AG04449 (cell line): ENCODE measurements at regions not wholly inside any gene's neighbourhood (a gene's known extent, or its start where the extent isn't known, plus 50 kb on each side); places are given as distances from the start of the nearest gene placed in this dataset.

ENCODE experiments used
- CTCF ChIA-PET: fragments of 350-600 bp; formaldehyde crosslinking; extraction: SDS; loops from one replicate; lab custom pipeline; 2021; ENCODE audit warnings: antibody characterized with exemption; lab: Yijun Ruan, JAX
- POLR2A ChIA-PET: fragments of 400-600, 350-600 bp; formaldehyde crosslinking; extraction: SDS; loops from one replicate; lab custom pipeline; 2020; ENCODE audit warnings: antibody characterized with exemption, inconsistent platforms; lab: Yijun Ruan, JAX
- DNase-seq: peaks from one replicate; pipeline ENCODE4 v3.0.0-alpha.2; 2010; ENCODE audit warnings: low read depth, low spot score
- H3K4me3 ChIP-seq: 2 replicates; pipeline ENCODE4 v1.5.1; 2011; ENCODE audit warnings: low read depth, mild to moderate bottlenecking, control low read depth, low read length
- TF ChIP-seq, protein P1 (sequence below): IDR thresholded peaks from one replicate; pipeline ENCODE4 v1.5.1; 2011; ENCODE audit warnings: mild to moderate bottlenecking, moderate library complexity, low read length, control low read depth, inconsistent platforms; ENCODE audit not compliant: insufficient read depth; ENCODE audit errors: missing control alignments

DNA sequence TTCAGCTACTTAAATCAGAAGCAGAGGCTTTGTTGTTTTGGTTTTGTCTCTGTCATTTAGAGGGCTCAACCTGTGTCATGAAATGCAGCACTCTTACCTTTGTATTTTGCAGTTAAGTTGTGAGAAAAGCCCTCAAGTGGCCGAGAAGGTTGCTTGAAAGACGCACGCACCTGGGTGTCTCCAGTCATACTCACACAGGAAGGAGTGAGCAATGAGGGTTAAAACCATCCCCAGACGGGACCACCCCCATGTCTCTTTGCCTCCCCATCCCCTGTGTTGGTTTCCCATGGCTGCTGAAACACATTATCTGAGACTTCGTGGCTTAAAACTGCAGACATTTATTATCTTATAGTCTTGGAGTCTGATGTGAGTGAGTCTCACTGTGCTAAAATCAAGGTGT, 376.1 kb upstream of the CFAP20DC start:
- CTCF ChIA-PET = interaction anchor here (1.0 kb wide), 1 partner anchor 11 kb away, joined by 3 read pairs; no protein-coding TSS in a partner anchor
- H3K4me3 ChIP-seq = no peak overlapping the region
- POLR2A ChIA-PET = no interaction called here
- TF ChIP-seq, protein P1, sequence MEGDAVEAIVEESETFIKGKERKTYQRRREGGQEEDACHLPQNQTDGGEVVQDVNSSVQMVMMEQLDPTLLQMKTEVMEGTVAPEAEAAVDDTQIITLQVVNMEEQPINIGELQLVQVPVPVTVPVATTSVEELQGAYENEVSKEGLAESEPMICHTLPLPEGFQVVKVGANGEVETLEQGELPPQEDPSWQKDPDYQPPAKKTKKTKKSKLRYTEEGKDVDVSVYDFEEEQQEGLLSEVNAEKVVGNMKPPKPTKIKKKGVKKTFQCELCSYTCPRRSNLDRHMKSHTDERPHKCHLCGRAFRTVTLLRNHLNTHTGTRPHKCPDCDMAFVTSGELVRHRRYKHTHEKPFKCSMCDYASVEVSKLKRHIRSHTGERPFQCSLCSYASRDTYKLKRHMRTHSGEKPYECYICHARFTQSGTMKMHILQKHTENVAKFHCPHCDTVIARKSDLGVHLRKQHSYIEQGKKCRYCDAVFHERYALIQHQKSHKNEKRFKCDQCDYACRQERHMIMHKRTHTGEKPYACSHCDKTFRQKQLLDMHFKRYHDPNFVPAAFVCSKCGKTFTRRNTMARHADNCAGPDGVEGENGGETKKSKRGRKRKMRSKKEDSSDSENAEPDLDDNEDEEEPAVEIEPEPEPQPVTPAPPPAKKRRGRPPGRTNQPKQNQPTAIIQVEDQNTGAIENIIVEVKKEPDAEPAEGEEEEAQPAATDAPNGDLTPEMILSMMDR = no peak
- DNase-seq = no peak

GRCh38 chr3:59425371-59425770, 375.5 kb upstream of the CFAP20DC start:
- ChIA-PET POLR2A (interaction anchor here (0.9 kb wide), 1 partner anchor 13 kb away, joined by 3 read pairs; no protein-coding TSS in a partner anchor), CTCF (interaction anchor here (1.0 kb wide), 1 partner anchor 11 kb away, joined by 3 read pairs; no protein-coding TSS in a partner anchor)
- TF ChIP-seq, protein P1 = no peak
- no peak overlapping the region for H3K4me3 ChIP-seq
- no peak for DNase-seq

DNA sequence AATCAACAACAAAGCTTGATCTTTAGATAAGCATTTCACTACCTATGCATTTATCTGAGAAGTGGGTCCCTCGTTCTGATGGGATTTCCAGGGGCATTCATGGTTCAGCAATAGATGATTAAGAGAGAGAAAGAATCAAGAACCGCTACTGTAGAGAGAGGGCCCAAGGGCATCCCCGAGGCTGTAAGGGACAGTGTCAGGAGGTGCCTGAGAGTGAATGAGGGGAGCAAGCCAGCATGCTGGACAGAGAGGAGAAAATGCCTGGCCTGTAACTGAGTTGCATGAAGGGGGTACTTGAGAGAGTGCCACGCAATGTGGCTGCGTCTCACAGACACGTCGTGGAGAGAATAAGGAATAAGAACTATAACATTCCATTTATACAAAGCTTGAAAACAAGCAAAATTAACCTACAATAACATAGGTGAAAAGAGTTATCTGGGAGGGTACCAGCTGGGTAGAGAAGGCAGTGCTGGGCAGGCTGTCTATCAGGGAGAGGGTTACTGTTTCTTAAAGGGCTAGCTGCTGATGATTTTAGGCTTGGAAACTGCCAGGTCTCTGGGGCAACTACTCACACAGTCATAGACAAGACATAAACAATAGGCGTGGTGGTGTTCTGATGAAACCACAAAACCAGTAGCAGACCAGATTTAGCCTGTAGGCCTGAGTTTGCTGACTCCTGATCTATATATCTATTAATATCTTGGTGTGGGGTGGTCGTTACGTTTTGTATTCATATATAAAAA, 374.6 kb upstream of the CFAP20DC start:
- TF ChIP-seq, protein P1 = no peak
- DNase-seq = no peak
- no peak overlapping the region for H3K4me3 ChIP-seq
- ChIA-PET CTCF (no interaction called here), POLR2A (interaction anchor here (0.9 kb wide), 1 partner anchor 12 kb away, joined by 3 read pairs; no protein-coding TSS in a partner anchor)

DNA sequence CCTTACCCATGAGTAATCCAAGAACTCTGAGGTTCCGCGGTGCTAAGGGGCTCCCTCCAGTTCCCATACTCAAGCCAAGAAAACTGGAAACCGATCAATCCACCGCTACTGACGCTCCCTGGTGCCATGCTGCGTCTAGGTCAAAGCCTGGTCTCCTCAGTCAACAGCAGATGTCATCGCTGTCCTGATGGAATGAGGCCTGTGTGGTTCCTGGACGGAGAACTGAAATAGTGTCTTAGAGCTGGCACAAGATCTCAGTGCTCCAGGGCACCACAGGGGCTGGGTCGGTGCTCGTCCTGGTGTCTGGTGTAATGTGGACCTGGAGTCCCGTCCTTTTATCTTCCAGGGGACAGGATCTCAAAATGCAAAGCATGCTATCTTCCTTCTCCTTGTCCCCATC, 373.9 kb upstream of the CFAP20DC start:
- POLR2A ChIA-PET = no interaction called here

GRCh38 chr3:59422312-59422711, 372.5 kb upstream of the CFAP20DC start:
- no peak overlapping the region for H3K4me3 ChIP-seq
- POLR2A ChIA-PET = no interaction called here
- TF ChIP-seq, protein P1 = no peak
- CTCF ChIA-PET = no interaction called here
- DNase-seq = no peak

More for the DNA sequence above, 373.9 kb upstream of the CFAP20DC start:
- no peak for DNase-seq
- CTCF ChIA-PET = interaction anchor here (0.6 kb wide), 2 partner anchors 9 to 97 kb away, joined by 3 read pairs; no protein-coding TSS in a partner anchor
- TF ChIP-seq, protein P1 = no peak
- H3K4me3 ChIP-seq = no peak overlapping the region

- CTCF ChIA-PET = interaction anchor here (0.8 kb wide), 1 partner anchor 425 kb away, joined by 3 read pairs; no protein-coding TSS in a partner anchor
- no peak for DNase-seq
- POLR2A ChIA-PET = no interaction called here
- no peak overlapping the region for H3K4me3 ChIP-seq
- TF ChIP-seq, protein P1 = no peak
Observed at GRCh38 chr3:59418836-59419235, 369.0 kb upstream of the CFAP20DC start.
